HG02588 (cell line): ENCODE measurements at regions not wholly inside any gene's neighbourhood (a gene's known extent, or its start where the extent isn't known, plus 50 kb on each side); places are given as distances from the start of the nearest gene placed in this dataset.

ENCODE experiments used
- ATAC-seq: cut with Tn5 transposase; IDR thresholded peaks from one replicate; pipeline ENCODE4 v1.9.1; 2021; ENCODE audit warnings: mild to moderate bottlenecking, moderate library complexity; ENCODE audit not compliant: unreplicated experiment

DNA sequence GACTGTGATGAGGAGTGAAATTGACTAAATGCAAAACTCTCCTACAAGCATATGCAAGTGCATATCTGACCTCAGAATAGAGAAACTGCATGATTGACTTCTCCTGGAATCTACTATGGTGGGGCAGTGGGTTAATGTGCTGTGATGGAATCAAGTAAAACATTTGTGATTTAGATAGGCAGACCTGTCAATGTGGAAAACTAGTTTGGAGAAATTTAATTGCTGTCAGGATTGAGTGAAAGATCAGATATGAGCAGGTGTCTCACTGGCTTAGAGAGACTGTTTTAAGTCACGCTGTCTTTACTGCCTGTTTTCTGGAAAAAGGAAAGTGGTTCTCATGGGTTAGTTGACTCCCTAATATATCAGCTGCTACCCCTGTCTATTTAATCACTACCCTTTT, 881.0 kb upstream of the CNTNAP5 start:
- no peak for ATAC-seq

DNA sequence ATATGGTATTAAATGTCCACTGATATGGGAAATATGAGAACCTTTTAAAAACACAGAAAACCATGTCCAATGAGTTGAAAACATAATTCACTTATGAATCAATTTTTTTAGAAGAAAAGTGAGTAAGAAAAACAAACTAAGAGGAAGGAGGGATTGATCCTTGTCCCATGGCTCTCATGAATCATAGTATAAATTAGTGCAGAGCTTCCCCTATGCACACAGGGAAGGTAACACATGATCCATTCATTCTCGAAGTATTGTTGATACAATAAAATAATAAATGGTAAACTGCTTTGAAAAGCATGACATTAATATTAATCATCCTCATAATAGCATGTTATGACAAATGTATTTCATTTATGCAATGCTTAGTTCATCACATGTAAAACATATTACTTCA, 872.0 kb upstream of the CNTNAP5 start:
- no peak for ATAC-seq

DNA sequence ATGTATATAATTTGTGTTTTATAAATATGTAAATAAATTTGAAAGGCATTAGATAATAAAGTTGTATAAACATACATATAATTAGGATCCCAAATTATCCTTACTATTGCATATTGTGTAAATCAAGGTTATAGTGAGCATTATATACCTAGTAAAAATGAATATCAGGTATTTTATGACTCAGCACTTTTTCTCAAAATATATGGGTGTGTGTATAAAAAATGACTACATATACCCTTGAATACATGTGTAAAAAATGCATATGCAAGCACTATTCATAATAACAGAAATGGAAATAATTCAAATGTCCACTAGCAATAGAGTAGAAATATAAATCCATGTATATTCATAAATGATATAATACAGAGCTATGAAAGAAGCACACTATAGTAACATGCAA, 870.9 kb upstream of the CNTNAP5 start:
- no peak for ATAC-seq

DNA sequence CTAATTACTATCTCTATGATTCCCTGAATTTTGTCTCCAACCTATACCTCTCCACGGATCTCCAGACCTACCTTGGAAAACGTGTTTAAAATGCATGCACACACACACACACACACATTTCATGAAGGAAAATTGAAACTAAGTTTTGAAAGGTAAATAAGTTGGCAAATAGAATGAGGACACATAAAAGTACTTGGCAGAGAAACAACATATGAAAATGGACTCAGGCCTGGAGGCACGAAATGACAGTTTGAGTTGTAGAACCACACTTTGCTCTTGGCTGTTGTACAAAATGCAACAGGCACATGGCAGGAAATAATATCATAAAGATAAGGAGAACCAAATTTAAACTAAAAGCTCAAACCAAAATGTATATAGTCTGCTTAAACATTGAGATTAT, 868.1 kb upstream of the CNTNAP5 start:
- no peak for ATAC-seq

DNA sequence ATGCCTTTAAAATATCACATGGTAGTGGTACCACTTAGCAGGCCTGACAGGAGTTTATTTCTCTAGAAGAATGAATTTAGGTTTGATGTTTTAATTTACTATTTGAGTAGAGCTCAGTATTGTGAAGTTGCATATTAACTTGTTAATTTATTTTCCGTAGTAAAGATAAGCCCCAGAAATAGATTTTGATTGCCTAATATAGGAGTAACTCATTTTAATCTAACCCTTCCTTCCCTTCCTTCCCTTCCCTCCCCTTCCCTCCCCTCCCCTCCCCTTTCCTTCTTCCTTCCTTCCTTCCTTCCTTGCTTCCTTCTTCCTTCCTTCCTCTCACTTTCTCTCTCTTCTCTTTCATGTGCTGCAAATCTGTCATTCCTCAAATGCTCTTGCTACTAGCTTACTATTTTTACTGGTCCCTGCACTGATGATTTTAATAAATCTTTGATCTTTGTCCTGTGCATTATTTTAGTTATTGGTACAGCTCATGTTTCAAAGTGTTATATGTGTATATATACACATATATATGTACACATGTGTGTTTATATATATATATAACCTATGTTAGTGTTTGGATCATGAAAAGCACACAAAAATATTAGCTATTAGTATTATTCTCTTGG, 862.6 kb upstream of the CNTNAP5 start:
- ATAC-seq, result no peak

DNA sequence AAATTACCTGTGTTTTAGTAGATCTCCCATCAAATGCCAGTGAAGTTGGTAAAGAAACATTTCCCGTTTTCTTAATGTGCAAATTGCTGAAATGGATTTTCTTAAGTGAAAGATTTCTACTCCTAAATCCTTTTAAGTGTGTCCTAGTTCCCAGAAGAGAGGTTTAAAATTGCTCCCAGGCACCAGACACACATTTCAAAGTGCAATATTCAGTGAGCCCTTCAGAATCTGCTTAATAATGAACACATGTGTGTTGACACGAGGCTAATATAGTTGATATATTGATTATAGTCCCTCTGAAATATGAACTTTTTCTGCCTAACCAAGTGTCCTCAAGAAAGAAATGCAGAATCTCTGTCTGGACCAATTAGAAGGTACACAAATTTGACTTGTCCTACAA, 861.7 kb upstream of the CNTNAP5 start:
- ATAC-seq, result no peak

DNA sequence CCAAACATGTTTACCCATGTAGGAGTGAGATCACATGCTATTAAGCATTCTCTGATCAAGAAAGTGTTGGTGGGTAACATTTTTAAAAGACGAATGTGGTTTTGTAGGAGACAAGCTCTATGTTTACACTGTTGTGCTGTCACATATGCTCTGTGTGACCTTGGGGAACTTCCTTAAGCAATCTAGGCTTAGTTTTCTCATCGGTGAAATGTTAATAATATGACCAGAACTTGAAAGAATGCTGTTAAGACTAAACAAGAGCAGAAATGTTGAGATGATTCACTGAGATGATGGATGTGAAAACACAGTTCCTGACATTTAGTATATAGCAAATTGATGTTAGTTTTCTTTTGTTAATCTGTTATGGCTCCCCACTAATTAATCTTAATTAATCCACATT, 860.9 kb upstream of the CNTNAP5 start:
- ATAC-seq, result no peak

DNA sequence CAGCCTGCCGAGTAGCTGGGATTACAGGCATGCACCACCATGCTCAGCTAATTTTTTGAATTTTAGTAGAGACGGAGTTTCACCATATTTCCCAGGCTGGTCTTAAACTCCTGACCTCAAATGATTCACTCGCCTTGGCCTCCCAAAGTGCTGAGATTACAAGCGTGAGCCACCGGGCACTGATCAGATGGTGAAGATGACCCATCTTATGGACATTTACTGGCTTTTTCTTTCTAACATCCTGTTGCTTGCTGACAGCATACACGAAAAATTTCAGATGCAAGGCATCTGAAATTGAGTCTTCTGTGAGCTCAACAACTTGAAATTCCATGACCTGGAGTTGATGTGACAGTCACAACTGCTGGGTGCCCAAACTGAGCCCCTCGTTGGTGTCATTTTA, 859.5 kb upstream of the CNTNAP5 start:
- no peak for ATAC-seq

DNA sequence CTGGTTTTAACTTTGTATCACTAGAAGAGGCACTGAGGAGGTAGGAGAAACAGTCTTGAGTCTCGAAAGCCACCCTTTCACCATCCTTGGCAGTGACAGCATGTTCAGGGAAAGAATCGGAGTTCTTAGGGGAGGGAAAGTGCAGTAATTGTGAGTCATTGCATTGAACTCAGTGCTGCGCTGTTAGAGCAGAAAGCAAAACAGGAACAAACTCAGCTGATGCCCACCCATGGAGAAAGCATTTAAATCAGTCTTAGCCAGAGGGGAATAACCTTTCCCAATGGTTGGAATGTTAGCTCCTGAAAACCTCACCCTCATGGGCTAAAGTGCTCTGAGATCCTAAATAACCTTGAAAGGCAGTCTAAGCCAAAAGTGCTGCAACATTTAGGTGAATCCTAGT, 845.6 kb upstream of the CNTNAP5 start:
- no peak for ATAC-seq

DNA sequence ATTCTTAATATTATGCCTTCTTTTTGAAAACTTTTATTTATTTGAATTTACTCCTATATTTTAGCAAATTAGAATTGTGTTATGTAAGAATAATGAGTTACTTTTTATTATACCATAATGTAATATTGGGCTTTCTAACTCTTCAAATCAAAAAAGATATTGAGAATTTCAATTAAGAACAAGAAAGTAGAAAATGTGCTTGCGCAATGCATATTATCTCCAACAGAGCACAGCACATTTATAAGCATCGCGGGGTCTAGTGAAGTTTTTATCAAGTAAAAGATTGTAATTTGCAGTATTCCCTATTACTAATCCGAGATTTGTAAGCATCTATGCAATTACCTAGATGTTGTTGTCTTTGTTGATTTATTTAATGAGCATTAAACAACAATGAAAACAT, 829.1 kb upstream of the CNTNAP5 start:
- no peak for ATAC-seq

DNA sequence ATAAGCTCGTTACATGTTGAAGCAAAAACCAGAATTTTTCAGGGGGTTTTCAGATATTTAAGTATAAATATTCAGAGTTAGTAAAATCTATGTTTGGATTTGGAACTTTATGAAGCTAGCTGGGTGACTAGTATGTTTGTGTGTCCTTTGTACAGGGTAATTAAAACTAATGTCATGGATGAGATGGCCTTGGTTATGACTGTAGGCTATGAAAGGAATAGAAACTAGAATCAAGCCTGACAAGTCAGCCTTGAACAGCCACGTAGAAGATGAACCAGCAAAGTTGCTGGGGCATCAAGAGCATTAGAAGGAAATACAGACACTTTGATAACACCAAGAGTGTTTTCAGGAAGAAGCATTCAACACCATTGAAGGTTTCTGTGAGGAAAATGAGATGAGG, 825.1 kb upstream of the CNTNAP5 start:
- ATAC-seq, result no peak

DNA sequence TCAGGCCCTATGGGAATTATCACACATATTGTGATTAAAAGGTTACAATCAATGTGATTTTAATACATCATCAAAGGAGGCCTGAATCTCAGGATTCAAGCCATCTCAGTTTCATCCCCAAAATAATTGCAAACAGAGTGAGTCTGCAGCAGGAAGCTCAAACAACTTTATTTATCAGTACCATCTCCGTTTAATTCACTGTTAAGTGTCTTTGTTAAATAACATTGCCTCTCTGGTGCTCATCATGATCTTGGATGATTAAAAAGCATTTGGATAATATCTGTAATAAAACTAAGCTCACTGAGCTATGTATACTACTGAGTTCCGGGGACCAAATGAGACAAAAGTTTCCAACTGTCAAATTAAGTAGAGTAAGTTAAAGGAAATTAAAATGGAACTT, 817.8 kb upstream of the CNTNAP5 start:
- ATAC-seq, result no peak

DNA sequence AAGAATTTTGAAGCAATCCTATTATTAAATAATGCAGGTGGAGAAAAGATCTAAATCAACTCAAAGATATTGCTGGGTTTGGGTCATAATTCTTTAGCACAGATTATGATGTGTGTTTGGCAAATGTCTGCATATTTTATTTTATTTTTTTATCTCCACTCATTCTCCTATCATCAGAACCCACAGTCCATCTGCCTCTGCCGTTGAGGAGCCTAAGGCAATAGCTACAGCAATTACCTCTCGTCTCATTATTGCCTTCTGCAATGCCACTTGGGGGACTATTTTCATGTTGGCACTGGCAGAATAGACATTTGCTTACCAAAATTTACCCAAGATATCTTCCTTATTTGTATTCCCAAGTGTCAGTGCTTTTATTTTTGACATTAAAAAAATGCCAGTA, 815.9 kb upstream of the CNTNAP5 start:
- no peak for ATAC-seq

DNA sequence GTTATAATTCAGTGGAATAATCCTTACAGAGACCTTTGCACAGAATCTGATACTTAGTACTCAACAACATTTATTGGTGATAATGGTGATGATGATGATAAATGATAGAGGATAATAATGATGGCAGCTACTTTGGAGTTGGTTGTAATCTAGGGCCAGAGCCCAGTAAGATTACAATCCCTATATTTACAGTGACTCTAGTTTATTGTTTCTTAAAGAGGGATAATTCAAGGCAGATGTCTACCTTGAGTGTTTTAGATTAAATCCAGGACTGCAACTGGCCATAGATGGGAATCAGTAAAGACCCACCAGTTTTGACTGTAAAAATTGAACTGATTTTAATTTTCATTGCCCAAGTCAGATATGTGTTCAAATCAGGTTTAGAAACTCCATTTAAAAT, 813.9 kb upstream of the CNTNAP5 start:
- ATAC-seq, result no peak

DNA sequence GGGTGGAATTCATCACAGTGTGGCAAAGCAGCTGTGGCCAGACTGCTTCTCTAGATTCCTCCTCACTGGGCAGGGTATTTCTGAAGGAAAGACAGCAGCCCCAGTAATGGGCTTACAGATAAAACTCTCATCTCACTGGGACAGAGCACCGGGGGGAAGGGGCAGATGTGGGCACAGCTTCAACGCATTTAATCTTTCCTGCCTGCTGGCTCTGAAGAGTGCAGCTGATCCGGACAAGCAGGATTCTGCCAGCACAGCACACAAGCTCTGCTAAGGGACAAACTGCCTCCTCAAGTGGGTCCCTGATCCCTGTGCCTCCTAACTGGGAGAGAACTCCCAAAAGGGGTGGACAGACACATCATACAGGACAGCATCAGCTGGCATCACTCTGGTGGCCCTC, 779.9 kb upstream of the CNTNAP5 start:
- no peak for ATAC-seq

DNA sequence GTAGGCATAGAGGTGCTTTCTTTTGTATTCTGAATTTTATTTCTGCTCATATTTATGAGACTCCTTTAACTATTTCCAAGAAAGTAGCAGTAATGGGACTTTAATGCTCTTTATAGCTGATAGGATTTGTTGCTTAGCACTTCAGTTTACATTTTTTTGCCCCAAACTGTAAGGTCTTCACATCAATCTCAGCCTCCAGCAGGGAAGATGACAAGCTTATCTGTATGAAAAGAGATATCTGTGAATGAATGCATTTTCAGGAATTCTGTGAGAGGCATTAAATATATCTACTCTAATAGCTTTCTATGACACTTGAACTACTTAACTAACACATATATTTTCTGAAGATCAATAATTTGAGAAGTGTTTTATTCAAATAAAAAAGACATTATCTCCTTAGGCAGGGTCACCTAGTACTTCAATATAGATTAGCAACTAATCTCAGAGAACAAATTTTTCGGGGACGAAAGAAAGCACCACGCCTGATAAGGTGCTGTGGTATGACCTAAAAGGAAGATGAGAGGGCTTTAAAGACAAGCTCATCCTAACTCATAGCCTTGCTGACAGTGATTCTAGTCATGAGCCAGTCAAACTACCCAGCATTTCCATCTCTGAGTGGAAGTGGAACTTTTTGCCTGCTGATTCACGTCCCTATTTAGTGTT, 766.1 kb upstream of the CNTNAP5 start:
- no peak for ATAC-seq

DNA sequence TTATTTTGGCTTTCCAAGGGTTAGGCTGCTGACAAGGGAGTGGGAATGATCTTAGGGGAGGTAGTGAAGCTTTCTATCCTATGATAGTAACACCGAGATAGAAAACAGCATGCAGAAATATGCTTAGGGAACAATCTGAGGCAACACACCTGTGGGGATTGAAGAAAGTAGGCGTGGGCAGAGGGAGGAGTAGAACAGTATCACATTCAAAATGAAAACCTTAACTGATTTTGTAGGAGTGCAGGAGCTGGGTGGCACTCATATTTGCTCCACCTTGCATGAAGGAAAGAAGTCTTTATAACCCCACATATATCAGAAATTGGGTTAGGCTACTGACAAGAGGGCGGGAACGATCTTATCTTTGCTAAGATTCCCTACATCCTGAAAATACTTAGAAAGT, 762.2 kb upstream of the CNTNAP5 start:
- ATAC-seq, result no peak

DNA sequence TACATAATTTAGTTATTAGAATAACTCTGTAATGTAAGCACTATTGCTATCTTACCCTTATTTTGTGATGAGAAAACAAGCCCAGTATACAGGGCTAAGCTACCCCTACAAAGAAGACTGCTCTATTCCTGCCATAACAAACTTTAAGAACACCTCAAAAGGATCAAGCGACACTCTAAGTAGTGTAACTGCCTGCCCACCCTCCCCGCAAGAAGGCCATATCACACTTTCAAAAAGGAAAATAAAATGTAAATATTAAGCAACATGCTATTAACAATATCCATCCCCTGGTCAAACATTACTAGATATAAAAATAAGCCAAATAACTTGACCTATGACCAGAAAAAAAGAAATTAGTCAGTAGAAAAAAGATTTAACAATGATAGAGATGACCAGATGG, 741.7 kb upstream of the CNTNAP5 start:
- ATAC-seq, result no peak

DNA sequence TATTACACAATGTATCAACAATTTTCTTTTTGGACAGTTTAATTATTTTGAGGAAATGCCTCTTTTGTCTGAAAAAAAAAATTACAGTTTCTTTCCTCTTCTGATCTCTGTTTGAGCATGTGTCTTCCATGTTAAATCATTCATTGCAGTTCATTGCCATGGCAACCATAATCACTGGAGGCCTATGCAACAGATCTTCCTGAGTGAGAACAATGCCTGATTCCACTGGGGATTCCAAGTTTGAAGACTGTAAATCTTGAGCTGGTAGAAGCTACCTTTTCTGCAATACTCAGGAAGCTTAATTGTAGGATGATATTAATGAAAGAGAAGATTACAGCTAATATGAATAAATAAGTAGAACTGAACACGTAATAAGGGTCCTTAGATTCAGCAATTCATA, 721.4 kb upstream of the CNTNAP5 start:
- no peak for ATAC-seq
